Lung microvascular endothelial cell (primary cell): ENCODE measurements at regions not wholly inside any gene's neighbourhood (a gene's known extent, or its start where the extent isn't known, plus 50 kb on each side); places are given as distances from the start of the nearest gene placed in this dataset.
"Not testable (repeated sequence)": the region's sequence is repeated elsewhere in the genome, so short reads cannot be mapped to it uniquely, and the experiment has no call there.

Experiments used
- DNase-seq, 2 donors: peaks; one replicate each; pipeline versions ENCODE4 v3.0.0 to v3.0.0-alpha.2; 2010; ENCODE audit warnings: low read depth in 2 of 2

GRCh38 chr4:36590343-36590742 lies 308.9 kb downstream of the DTHD1 start:
- no peak for DNase-seq

GRCh38 chr4:36601864-36602495 lies 320.6 kb downstream of the DTHD1 start:
- DNase-seq = no peak

- no peak for DNase-seq
Measured at GRCh38 chr4:36609661-36610060, 328.2 kb downstream of the DTHD1 start.

DNA sequence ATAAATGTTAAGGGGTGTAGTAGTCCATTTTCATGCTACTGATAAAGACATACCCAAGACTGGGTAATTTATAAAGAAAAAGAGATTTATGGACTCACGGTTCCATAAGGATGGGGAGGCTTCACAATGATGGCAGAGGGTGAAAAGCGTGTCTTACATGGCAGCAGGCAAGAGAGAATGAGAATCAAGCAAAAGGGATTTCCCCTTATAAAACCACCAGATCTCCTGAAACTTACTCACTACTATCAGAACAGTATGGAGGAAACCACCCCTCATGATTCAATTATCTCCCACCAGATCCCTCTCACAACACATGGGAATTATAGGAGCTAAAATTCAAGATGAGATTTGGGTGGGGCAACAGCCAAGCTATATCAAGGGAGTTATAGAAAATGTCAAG lies 329.2 kb downstream of the DTHD1 start:
- DNase-seq = no peak

DNA sequence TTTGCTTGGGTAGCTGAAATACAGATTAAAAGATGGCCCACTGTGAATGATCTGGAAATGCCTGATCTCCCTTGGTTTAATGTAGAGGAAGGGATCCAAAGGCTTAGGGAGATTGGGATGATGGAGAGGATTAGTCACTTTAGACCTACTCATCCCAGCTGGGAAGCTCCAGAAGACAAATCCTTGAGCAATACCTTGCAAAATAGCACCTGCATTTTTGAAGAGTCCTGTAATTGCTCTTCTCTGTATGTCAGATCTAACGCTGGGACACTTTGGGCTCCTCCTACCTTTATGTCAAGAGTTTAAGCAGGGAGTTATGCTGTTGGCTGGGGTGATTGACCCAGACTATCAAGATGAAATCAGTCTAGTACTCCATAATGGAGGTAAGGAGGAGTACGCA lies 331.7 kb downstream of the DTHD1 start:
- not testable (repeated sequence) for DNase-seq

DNA sequence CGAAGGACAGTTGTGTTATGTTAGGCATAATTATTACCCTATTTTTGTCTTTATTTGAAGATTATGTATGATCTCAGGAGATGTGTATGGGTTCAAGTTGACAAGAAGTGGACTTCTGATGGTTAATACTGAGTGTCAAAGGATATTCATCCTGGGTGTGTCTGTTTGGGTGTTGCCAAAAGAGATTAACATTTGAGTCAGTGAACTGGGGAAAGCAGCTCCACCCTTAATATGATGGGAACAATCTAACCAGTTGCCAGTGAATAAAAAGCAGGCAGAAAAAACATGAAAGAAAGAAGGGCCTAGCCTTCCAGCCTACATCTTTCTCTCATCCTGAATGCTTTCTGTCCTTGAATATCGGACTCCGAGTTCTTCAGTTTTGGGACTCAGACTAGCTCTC lies 332.6 kb downstream of the DTHD1 start:
- no peak for DNase-seq

- DNase-seq = no peak
Measured at GRCh38 chr4:36618102-36618501, 336.7 kb downstream of the DTHD1 start.

- DNase-seq = no peak
Measured at GRCh38 chr4:36624030-36624429, 342.6 kb downstream of the DTHD1 start.

DNA sequence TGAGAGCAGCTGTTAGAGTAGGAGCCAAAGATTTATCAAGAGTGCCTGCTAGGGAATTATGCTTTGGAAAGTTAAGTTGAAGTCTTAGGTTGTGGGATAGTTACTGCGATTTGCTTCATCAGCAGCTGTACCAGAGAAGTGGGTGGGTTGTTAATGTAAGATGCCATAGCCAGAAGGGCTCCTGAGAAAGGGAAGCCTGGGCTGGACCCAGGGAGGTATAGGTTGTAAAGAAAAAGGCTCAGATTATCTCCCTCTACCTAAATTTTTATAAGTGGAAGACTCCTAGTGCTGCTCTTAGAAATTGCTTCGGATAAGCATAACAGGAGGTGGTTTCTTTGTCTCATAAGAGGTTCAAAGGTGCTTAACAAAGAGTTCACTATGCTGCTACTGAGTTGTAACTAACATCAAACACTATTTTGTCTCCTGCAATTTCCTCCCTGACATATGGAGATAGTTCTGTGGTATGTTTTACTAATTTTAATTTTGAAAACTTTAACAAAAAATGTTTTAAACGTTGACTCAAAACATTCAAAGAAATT lies 356.9 kb downstream of the DTHD1 start:
- no peak for DNase-seq

- no peak for DNase-seq
Measured at GRCh38 chr4:36640876-36641275, 359.5 kb downstream of the DTHD1 start.

DNA sequence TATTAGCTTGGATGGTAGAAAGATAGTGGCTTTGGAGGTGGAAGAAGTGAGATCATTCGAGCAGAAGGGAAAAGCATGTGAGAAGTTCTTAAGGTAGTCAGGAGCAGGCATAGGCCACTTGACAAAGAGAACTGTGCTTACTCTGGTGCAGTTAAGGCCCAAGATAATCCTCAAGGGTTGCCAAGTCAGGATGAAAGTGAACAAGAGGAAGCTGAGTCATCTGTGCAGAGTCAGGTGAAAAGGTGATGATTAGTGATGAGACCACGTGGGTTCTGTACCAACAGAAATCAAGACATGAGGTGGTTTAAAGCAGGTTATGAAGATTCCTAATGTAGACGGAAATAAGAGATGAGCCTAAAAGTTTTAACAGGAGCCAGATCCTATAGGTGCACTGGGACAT lies 369.8 kb downstream of the DTHD1 start:
- DNase-seq = no peak

DNA sequence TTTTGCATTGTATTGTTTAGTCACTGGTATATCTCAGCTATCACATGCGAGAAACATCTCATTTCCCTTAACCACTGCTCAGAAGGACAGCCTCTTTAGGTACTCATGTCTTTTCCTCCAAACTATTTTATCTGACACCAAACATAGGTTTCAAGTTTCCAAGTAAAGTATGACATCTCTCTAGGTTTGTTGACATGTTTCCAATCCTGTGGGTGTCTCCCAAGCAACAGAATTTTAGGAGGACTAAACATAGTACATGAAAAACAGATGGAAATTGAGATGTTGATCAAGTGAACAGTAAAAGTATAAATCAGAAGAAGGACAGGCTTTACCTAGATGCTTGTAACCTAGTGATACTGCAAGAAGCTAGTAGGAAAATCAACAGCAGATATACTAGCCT lies 371.4 kb downstream of the DTHD1 start:
- DNase-seq = no peak

DNA sequence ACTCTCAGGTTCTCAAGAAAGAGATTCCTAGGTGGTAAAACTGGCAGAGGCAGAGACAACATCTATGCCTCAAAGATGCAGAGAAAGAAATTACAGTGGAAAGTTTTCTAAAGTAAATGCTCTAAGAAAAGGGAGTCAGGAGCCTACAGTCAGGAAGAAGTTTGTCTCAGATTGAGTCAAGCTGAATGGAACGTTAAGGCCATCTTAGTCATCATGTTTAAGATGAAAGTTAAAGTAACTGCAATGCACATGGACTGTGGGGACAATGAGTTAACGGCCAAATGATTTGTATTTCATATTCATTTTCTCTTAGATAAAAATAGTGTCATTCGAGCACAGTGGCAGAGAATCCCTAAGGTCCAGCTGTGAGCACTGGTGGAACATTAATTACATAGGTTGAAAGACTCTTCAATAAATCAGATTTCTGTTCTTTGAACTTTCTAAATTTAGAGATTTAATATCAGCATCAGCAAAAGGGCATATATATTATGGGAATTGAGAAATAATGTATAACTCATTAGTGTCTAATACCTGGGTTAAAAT lies 384.6 kb downstream of the DTHD1 start:
- no peak for DNase-seq

DNA sequence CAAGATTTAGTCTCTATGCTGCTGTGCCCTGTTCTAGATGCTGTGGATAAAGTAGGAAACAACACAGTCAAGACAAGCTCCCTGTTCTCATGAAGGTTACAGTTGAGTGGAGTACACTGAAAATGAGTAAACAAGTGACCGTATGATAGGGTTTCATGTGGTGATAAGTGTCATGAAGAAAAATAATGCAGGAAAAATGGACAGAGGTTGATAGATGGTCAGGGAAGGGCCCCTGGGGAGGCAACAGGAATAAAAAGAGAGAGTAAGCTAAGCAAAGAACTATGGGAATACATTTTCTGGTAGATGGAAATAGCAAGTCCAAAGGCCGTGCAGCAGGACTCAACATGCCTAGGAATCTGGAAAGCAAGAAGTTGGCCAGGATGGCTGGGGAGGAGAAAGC lies 394.0 kb downstream of the DTHD1 start:
- no peak for DNase-seq

GRCh38 chr4:36676139-36677050 lies 395.0 kb downstream of the DTHD1 start:
- DNase-seq = no peak

DNA sequence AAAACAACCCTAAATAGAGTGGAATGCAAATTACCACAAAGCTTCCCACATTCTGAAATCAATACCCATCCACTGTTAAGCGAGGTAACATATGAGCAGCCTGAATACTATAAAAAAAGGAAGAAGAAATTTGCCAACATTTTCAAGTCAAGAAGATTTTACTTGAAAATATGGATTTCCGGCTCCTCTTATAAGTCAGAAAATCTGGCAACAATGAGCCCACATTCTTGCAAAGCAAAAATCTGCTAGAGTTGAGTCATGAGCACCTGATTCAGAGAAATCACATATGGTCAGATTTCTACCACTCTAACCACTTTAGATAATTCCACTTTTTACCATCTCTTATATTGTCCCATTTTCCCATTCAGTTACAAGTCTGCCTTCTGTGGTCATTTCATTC lies 395.7 kb downstream of the DTHD1 start:
- DNase-seq = no peak

- DNase-seq = no peak
Measured at GRCh38 chr4:36677874-36678273, 396.5 kb downstream of the DTHD1 start.

DNA sequence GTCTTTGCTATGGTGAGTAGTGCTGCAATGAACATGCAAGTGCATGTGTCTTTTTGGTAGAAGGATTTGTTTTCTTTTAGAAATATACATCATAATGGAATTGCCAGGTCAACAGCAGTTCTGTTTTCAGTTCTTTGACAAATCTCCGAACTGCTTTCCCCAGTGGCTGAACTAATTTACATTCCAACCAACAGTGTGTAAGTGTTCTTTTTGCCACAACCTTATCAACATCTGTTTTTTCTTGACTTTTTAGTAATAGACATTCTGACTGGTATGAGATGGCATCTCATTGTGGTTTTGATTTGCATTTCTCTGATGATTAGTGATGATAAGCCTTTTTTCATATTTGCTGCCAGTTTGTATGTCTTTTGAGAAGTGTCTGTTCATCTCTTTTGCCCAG lies 406.3 kb downstream of the DTHD1 start:
- no peak for DNase-seq

GRCh38 chr4:36692586-36692985 lies 411.2 kb downstream of the DTHD1 start:
- no peak for DNase-seq

- no peak for DNase-seq
Measured at GRCh38 chr4:36702245-36702644, 420.8 kb downstream of the DTHD1 start.

DNA sequence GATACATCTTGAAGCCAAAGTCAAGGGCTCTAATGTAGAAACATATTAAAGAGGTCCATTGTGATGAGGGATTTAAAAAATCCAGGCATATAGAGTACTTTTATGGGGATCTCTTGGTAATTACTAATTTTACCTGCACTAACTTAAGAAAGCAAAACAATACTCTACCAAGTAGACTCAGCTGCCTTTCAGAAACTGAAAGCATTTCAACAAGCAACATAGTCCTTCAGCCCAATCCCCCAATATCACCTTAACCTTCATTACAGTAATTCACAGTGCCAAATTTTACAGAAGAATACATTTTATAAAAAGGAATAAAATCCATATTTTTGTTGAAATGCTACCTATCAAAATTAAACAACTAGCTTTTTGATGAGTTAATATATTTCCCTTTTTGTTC lies 422.9 kb downstream of the DTHD1 start:
- DNase-seq = no peak

DNA sequence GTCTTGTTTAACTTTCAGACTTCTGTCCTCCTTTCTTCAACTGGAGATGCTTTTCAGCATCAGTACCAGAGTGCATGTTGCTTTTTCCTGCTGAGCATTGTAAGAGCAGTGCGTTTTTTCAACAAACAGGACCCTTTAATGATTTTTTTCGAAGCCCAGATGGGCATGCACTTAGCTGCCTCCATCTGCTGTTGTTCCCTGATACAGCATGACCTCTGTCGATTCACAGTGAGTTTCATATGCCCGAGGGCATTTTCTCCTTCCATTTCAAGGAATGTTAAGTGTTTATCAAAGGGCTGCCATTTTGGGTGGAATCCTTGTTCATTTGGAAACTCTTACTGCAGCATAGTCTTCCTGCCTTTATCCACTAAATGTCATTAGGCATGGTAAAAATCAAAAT lies 428.6 kb downstream of the DTHD1 start:
- DNase-seq = no peak

DNA sequence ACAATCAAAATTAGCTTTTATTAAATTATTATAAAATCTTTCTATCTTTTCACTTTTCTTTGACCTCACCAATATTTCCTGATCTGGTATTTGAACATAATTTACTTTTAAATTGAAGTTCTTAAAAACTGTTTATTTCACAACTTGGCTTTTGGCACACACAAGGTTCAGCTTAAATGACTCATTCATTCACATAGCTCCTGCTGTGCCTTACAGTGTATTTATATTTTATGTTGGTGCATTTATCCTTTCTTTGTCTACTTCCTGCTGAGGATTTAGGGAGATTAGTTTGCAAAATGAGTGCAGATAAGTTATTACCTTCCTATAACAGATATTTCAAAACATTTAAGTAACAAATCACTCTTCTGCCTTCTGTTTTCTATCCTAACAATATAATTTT lies 430.6 kb downstream of the DTHD1 start:
- no peak for DNase-seq
